OCI-LY3 (cell line): ENCODE measurements at regions not wholly inside any gene's neighbourhood (a gene's known extent, or its start where the extent isn't known, plus 50 kb on each side); places are given as distances from the start of the nearest gene placed in this dataset.

Source experiments
- H2AFZ ChIP-seq: fragments of 200-600, 300-600 bp; shearing (Covaris generic); 2 replicates; pipeline ENCODE4 v1.6.0; 2014; ENCODE audit warnings: antibody characterized with exemption, low read depth, low read length
- H3K27ac ChIP-seq: fragments of 200-600, 300-600 bp; sonication (generic); 2 replicates; pipeline ENCODE4 v1.5.1; 2014; ENCODE audit warnings: mild to moderate bottlenecking, low read length, moderate library complexity, mixed read lengths
- H3K27me3 ChIP-seq: fragments of 200-600, 300-600 bp; sonication (generic); 2 replicates; pipeline ENCODE4 v1.6.1; 2014; ENCODE audit warnings: low read depth, low read length, mixed read lengths
- H3K36me3 ChIP-seq: fragments of 200-600, 300-600 bp; sonication (generic); replicated peaks from 2 replicates; pipeline ENCODE3; 2014; ENCODE audit warnings: low read depth, low read length, mixed read lengths
- H3K4me1 ChIP-seq: fragments of 300-600, 200-600 bp; sonication (generic); 2 replicates; pipeline ENCODE4 v1.6.1; 2014; ENCODE audit warnings: low read length, mixed read lengths
- H3K4me2 ChIP-seq: fragments of 200-600, 300-600 bp; sonication (generic); 2 replicates; pipeline ENCODE4 v1.6.1; 2014; ENCODE audit warnings: low read length, mixed read lengths
- H3K4me3 ChIP-seq: fragments of 300-600, 200-600 bp; sonication (generic); 2 replicates; pipeline ENCODE4 v1.5.1; 2014; ENCODE audit warnings: antibody characterized with exemption, mild to moderate bottlenecking, low read length, moderate library complexity
- H3K79me2 ChIP-seq: fragments of 300-600, 200-600 bp; shearing (Covaris generic); 2 replicates; pipeline ENCODE4 v1.6.1; 2014; ENCODE audit warnings: mild to moderate bottlenecking, low read length, mixed read lengths
- H3K9ac ChIP-seq: fragments of 300-600, 200-600 bp; shearing (Covaris generic); 2 replicates; pipeline ENCODE4 v1.6.0; 2014; ENCODE audit warnings: mild to moderate bottlenecking, low read length, moderate library complexity
- H3K9me3 ChIP-seq: fragments of 200-600, 300-600 bp; shearing (Covaris generic); 2 replicates; pipeline ENCODE4 v1.6.1; 2014; ENCODE audit warnings: low read length, mixed read lengths; ENCODE audit not compliant: insufficient read depth
- H4K20me1 ChIP-seq: fragments of 200-600, 300-600 bp; sonication (generic); 2 replicates; pipeline ENCODE4 v1.6.1; 2016; ENCODE audit warnings: low read length, mixed read lengths; ENCODE audit not compliant: insufficient read depth
- CTCF ChIP-seq: fragments of 200-600, 300-600 bp; sonication (generic); IDR thresholded peaks from 2 replicates; pipeline ENCODE4 v1.5.1; 2014; ENCODE audit warnings: antibody characterized with exemption, low read length, low read depth
- EZH2phosphoT487 ChIP-seq: fragments of 200-600 bp; shearing (Covaris generic); IDR thresholded peaks from 2 replicates; pipeline ENCODE4 v1.6.1; 2018; ENCODE audit warnings: antibody characterized with exemption, mixed run types, low read depth

DNA sequence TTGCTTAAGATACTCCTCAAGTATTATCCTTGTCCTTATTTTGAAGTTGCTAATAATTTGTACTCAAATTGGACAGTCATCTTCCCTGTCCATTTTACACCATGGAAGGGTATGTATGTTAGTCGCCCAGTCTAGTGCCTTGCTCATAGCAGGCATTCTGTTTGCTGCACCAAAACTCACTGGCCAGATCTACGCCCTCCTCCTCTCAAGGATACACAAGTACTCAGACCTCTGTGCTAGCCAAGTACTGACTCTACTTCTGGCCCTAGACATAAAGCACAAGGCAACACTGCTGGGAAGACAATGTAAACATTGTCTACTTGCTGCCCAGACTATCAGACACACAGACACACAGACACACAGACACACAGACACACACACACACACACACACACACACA lies 57.7 kb downstream of the DNAAF9 start:
- Histone ChIP-seq H3K27me3 (no peaks in the 10 kb centered on the region), H3K36me3 (no peaks in the 10 kb centered on the region), H2AFZ (no peak overlapping the region), H3K4me1 (no peaks in the 10 kb centered on the region), H4K20me1 (no peaks in the 10 kb centered on the region), H3K9ac (no peak overlapping the region), H3K4me2 (no peak overlapping the region), H3K79me2 (no peaks in the 10 kb centered on the region), H3K9me3 (no peaks in the 10 kb centered on the region), H3K4me3 (no peak overlapping the region), H3K27ac (no peak overlapping the region)
- TF ChIP-seq CTCF (no peak), EZH2phosphoT487 (no peak)

- Histone ChIP-seq H3K9me3 (no peaks in the 10 kb centered on the region), H3K4me1 (no peaks in the 10 kb centered on the region), H3K4me2 (no peak overlapping the region), H3K36me3 (no peaks in the 10 kb centered on the region), H3K4me3 (no peak overlapping the region), H2AFZ (no peak overlapping the region), H3K27me3 (no peaks in the 10 kb centered on the region), H3K9ac (no peak overlapping the region), H3K27ac (no peak overlapping the region), H3K79me2 (no peaks in the 10 kb centered on the region), H4K20me1 (no peaks in the 10 kb centered on the region)
- no peak for TF ChIP-seq CTCF
- no peak for TF ChIP-seq EZH2phosphoT487
Measured at GRCh38 chr20:3342766-3343165, 64.7 kb downstream of the DNAAF9 start.

DNA sequence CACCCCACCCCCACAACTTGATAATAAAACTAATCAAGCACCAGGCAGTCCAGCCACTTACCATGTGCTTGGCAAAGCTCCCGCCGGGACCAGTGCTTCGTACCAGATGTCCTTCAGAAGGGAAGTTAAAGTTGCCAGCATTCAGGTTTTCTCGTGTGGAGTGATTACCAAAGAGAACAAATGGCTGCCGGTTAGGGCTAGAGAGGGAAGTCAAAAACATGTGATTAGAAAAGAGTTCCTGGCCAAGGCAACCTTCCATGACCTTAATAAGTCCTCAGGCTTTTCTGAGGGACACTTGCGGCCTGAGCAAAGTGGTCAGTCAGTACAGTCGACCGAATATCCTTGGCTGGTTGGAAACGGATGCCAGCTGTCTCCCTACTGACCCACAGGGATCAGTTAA lies 67.0 kb downstream of the DNAAF9 start:
- Histone ChIP-seq H3K4me1 (no peaks in the 10 kb centered on the region), H3K9ac (no peak overlapping the region), H2AFZ (no peak overlapping the region), H3K4me3 (no peak overlapping the region), H3K27me3 (no peaks in the 10 kb centered on the region), H4K20me1 (no peaks in the 10 kb centered on the region), H3K27ac (no peak overlapping the region), H3K4me2 (no peak overlapping the region), H3K9me3 (no peaks in the 10 kb centered on the region), H3K79me2 (no peaks in the 10 kb centered on the region), H3K36me3 (no peaks in the 10 kb centered on the region)
- no peak for TF ChIP-seq EZH2phosphoT487
- no peak for TF ChIP-seq CTCF

DNA sequence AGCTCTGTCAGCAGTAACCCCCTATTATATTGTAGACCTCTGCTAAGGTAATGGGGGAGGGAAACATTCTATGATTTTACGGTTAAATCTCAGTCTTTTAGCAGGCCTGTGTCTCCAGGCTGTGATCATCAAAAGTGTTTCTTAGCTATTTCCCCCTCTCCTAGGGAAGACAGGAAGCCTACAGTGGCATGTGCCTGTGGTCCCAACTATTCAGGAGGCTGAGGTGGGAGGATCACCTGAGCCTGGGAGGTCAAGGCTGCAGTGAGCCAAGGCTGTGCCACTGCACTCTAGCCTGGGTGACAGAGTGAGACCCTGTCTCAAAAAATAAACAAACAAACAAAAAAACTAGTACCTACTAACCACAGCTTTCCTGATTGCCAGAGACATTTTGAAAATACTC lies 67.9 kb downstream of the DNAAF9 start:
- H2AFZ ChIP-seq: no peak overlapping the region
- no peak for TF ChIP-seq CTCF
- TF ChIP-seq EZH2phosphoT487: no peak
- no peak overlapping the region for H3K4me3 ChIP-seq
- H3K79me2 ChIP-seq: no peaks in the 10 kb centered on the region
- H3K4me2 ChIP-seq: no peak overlapping the region
- no peaks in the 10 kb centered on the region for H3K27me3 ChIP-seq
- no peaks in the 10 kb centered on the region for H3K36me3 ChIP-seq
- H3K27ac ChIP-seq: no peak overlapping the region
- H3K9ac ChIP-seq: no peak overlapping the region
- no peaks in the 10 kb centered on the region for H3K4me1 ChIP-seq
- no peaks in the 10 kb centered on the region for H4K20me1 ChIP-seq
- H3K9me3 ChIP-seq: no peaks in the 10 kb centered on the region
